SK-N-MC (cell line): ENCODE measurements at regions not wholly inside any gene's neighbourhood (a gene's known extent, or its start where the extent isn't known, plus 50 kb on each side); places are given as distances from the start of the nearest gene placed in this dataset.

Source experiments
- DNase-seq: peaks from one replicate; pipeline ENCODE4 v3.0.0-alpha.2; 2011; ENCODE audit warnings: low read depth, low spot score
- H3K27ac ChIP-seq: fragments of 200-600 bp; sonication (generic); 2 replicates; pipeline ENCODE4 v1.5.1; 2016; ENCODE audit warnings: mixed run types
- H3K36me3 ChIP-seq: fragments of 200-600 bp; sonication (generic); 2 replicates; pipeline ENCODE4 v1.6.1; 2017; ENCODE audit warnings: antibody characterized with exemption, low read length, mixed read lengths; ENCODE audit not compliant: insufficient read depth
- H3K4me3 ChIP-seq: fragments of 200-600 bp; sonication (generic); 2 replicates; pipeline ENCODE4 v1.5.1; 2016
- H3K9ac ChIP-seq: fragments of 200-600 bp; sonication (generic); 2 replicates; pipeline ENCODE4 v1.8.0; 2017; ENCODE audit warnings: mixed run types, mixed read lengths; ENCODE audit not compliant: insufficient read length
- H3K9me3 ChIP-seq: fragments of 200-600 bp; sonication (generic); 2 replicates; pipeline ENCODE4 v1.6.1; 2017; ENCODE audit warnings: low read depth, mild to moderate bottlenecking, antibody characterized with exemption, low read length, moderate library complexity, mixed read lengths
- EZH2 ChIP-seq: fragments of 200-600 bp; sonication (generic); IDR thresholded peaks from one replicate; pipeline ENCODE4 v1.6.1; 2017; ENCODE audit warnings: antibody characterized with exemption
- FOXP2 ChIP-seq: optimal IDR thresholded peaks from 2 replicates; pipeline ENCODE3; 2011; ENCODE audit warnings: mild to moderate bottlenecking, moderate library complexity; ENCODE audit not compliant: insufficient read depth; ENCODE audit errors: extremely low read length, control extremely low read depth
- POLR2AphosphoS5 ChIP-seq: IDR thresholded peaks from 2 replicates; pipeline ENCODE4 v1.6.1; 2012; ENCODE audit warnings: mild to moderate bottlenecking, low read depth, low read length, borderline replicate concordance

DNA sequence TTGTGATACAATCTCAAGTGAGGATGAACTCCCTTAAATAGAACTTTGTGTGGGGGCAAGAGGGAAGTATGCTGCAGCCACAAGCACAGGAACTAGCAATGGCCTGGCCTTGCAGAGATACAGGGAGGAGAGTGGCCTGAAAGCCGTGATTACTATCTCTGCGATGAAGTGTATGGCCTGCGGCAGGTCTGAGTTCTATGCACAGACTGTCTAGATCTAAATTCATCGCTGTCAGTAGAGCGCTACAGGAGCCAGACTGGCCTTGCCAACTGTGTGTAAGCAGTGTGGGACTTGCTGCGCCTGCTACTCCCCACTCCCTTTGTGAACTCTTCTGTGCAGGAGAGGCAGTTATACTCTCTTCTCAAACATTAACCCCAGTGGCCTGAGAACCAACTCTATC, 997.0 kb downstream of the GRIK2 start:
- TF ChIP-seq EZH2 (no peak), POLR2AphosphoS5 (no peak), FOXP2 (no peak)
- no peaks in the 10 kb centered on the region for H3K9me3 ChIP-seq
- H3K36me3 ChIP-seq = no peaks in the 10 kb centered on the region
- no peak for DNase-seq
- no peak overlapping the region for H3K4me3 ChIP-seq
- H3K9ac ChIP-seq = no peak overlapping the region
- H3K27ac ChIP-seq = no peak overlapping the region

GRCh38 chr6:102389994-102390393, 996.5 kb downstream of the GRIK2 start:
- no peaks in the 10 kb centered on the region for H3K36me3 ChIP-seq
- no peak for DNase-seq
- H3K9ac ChIP-seq = no peak overlapping the region
- no peaks in the 10 kb centered on the region for H3K9me3 ChIP-seq
- no peak overlapping the region for H3K27ac ChIP-seq
- H3K4me3 ChIP-seq = no peak overlapping the region
- TF ChIP-seq POLR2AphosphoS5 = no peak
- TF ChIP-seq EZH2 = no peak
- TF ChIP-seq FOXP2 = no peak

DNA sequence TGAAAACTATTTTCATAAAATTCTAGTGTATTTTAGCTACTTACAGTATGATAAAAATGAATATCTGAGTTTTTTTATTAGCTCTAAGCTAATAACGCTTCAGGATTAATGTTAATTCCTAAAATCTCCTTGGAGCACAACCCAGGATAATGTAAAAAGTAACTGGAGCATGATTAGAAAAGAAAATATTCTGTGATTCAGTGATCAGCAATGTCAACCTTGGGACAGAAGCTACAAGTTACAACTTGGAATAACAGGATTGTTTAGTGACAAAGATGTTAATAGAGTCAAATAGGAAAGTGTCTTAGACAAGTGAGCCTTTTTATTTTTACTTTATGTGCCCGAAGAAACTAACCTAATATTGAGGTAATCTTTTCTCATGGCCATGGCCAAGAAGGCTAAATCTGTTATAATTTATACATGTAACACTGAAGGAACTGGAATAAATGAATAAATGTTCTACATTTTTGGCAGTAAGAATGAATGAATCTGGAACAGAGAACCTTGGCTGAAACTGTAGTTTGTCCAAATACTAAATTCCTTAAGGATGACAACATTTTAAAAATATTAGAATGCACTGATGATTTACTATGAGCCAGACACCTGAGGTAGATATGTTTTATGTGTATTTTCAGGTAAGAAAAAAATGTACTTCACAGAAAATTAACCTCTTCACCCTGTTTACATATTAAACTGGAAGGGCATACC, 994.0 kb downstream of the GRIK2 start:
- no peaks in the 10 kb centered on the region for H3K36me3 ChIP-seq
- TF ChIP-seq POLR2AphosphoS5 (no peak), EZH2 (no peak), FOXP2 (no peak)
- H3K27ac ChIP-seq = no peak overlapping the region
- no peak overlapping the region for H3K9ac ChIP-seq
- no peak for DNase-seq
- H3K4me3 ChIP-seq = no peak overlapping the region
- no peaks in the 10 kb centered on the region for H3K9me3 ChIP-seq

- H3K27ac ChIP-seq = peak overlapping the region; percentile 68
- DNase-seq = no peak
- no peaks in the 10 kb centered on the region for H3K36me3 ChIP-seq
- H3K9me3 ChIP-seq = no peaks in the 10 kb centered on the region
- TF ChIP-seq FOXP2 = no peak
- TF ChIP-seq POLR2AphosphoS5 = no peak
- no peak for TF ChIP-seq EZH2
- H3K9ac ChIP-seq = no peak overlapping the region
- peak overlapping the region; percentile 33; the same call in 1 of the 2 replicates for H3K4me3 ChIP-seq
Observed at GRCh38 chr6:102381203-102381602, 987.7 kb downstream of the GRIK2 start.

DNA sequence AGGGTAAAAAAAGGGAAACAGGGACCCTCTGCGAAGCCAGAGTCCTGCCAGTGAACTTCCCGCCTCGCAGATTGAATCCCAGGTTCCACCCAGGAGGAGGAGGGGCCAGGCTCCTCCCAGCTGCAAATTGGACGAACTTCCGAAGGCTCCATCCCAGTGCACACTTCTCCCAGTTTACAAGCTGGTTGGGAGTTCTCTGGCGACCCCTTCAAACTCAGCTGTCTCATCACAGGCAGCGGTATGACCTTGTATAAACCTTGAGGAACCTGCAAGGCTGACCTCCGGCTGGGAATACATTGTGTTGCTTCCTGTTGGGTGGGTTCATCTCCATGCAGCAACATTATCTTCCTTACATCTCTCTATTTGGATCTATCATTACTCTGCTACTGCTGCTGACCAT, 962.7 kb downstream of the GRIK2 start:
- H3K4me3 ChIP-seq = no peak overlapping the region
- H3K27ac ChIP-seq = no peak overlapping the region
- TF ChIP-seq FOXP2 (no peak), EZH2 (no peak), POLR2AphosphoS5 (no peak)

DNA sequence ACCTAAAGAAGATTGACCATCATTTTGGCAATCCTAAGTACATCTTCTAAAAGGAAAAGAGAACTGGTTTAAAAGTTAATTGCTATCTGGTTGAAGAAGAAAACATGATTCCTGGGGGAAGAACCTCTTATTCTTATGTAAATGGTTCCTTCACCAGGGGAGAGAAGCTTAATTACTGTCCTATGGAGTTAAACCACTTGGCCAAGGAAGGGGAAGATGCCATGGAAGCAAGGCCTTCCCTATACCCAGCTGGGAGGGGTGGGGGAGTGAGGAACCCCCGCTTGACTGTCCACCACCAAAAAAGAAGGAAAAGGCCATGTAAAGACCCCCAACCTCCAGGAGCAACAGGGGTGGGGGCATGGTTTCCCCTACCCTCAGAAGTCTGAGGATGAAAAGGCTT, 962.1 kb downstream of the GRIK2 start:
- H3K9ac ChIP-seq = no peak overlapping the region
- no peaks in the 10 kb centered on the region for H3K9me3 ChIP-seq
- no peak overlapping the region for H3K27ac ChIP-seq
- TF ChIP-seq EZH2 (no peak), FOXP2 (no peak), POLR2AphosphoS5 (no peak)
- H3K4me3 ChIP-seq = no peak overlapping the region
- H3K36me3 ChIP-seq = no peaks in the 10 kb centered on the region
- DNase-seq = no peak

More for the DNA sequence above, 962.7 kb downstream of the GRIK2 start:
- Histone ChIP-seq H3K9me3 (no peaks in the 10 kb centered on the region), H3K9ac (no peak overlapping the region), H3K36me3 (no peaks in the 10 kb centered on the region)
- DNase-seq = no peak

- H3K9me3 ChIP-seq = no peaks in the 10 kb centered on the region
- H3K36me3 ChIP-seq = no peaks in the 10 kb centered on the region
- H3K9ac ChIP-seq = no peak overlapping the region
- no peak for TF ChIP-seq FOXP2
- TF ChIP-seq POLR2AphosphoS5 = no peak
- no peak for TF ChIP-seq EZH2
- no peak for DNase-seq
- H3K27ac ChIP-seq = no peak overlapping the region
- H3K4me3 ChIP-seq = no peak overlapping the region
Observed at GRCh38 chr6:102352552-102352951, 959.0 kb downstream of the GRIK2 start.

DNA sequence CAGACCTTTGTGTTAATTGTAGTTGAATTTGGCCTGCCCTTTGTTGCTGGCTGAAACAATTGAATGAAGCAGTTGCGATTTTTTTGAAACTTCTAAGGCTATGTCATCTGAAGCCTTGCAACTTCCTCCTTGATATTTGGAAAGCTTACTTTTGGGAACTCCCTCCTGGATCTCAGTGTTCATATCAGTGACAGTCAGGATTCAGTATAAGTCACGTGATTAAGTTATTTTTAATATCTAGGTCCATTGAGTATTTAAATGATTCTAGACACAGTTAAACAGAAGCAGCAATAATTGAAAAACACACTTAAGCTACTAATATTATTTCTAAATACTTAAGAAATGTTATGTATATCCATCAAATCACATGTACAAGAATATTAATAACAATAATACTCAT, 951.3 kb downstream of the GRIK2 start:
- no peak overlapping the region for H3K9ac ChIP-seq
- no peaks in the 10 kb centered on the region for H3K36me3 ChIP-seq
- H3K9me3 ChIP-seq = no peaks in the 10 kb centered on the region; the same call in 1 of the 2 replicates
- no peak overlapping the region for H3K27ac ChIP-seq
- TF ChIP-seq EZH2 = no peak
- TF ChIP-seq POLR2AphosphoS5 = no peak
- no peak for TF ChIP-seq FOXP2
- no peak for DNase-seq
- H3K4me3 ChIP-seq = no peak overlapping the region
